ENCODE measurements at regions not wholly inside any gene's neighbourhood (a gene's known extent, or its start where the extent isn't known, plus 50 kb on each side); places are given as distances from the start of the nearest gene placed in this dataset.

DNA sequence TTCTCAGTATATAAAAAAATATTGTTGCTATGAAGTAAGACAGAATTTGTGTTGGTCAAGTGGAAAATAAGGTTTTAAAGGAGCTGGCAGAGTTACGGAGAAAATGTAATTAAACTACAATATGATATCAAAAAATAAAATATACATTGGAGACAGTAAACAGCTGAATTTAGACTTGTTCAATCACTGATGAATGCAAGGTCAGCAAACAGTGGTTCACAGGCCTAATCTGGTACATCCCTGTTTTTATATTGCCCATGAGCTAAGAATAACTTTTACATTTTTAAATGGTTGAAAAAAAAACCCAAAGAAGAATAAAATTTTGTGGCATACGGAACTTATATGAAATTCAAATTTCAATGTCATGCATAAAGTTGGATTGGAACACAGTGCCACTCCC lies 131.0 kb upstream of the TRIB2 start:
- H3K4me1 ChIP-seq = peaks cover 0 to 9% (median 0%) of the 10 kb centered on the region in 4 donors
- no peak for DNase-seq (ENCODE audit: low spot score in 2 of 2)
- H3K36me3 ChIP-seq = no peaks in the 10 kb centered on the region
- H3K27ac ChIP-seq = no peak overlapping the region
- WGBS, 2 donors = 88 to 90% methylated on average over 2 of the region's 2 CpGs
- TF ChIP-seq, protein P1, sequence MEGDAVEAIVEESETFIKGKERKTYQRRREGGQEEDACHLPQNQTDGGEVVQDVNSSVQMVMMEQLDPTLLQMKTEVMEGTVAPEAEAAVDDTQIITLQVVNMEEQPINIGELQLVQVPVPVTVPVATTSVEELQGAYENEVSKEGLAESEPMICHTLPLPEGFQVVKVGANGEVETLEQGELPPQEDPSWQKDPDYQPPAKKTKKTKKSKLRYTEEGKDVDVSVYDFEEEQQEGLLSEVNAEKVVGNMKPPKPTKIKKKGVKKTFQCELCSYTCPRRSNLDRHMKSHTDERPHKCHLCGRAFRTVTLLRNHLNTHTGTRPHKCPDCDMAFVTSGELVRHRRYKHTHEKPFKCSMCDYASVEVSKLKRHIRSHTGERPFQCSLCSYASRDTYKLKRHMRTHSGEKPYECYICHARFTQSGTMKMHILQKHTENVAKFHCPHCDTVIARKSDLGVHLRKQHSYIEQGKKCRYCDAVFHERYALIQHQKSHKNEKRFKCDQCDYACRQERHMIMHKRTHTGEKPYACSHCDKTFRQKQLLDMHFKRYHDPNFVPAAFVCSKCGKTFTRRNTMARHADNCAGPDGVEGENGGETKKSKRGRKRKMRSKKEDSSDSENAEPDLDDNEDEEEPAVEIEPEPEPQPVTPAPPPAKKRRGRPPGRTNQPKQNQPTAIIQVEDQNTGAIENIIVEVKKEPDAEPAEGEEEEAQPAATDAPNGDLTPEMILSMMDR (IDR thresholded peaks at IDR 0.05) = no peak
- TF ChIP-seq EP300 (IDR thresholded peaks at IDR 0.05) (no peak), POLR2A (IDR thresholded peaks at IDR 0.05) (no peak)
- H3K4me3 ChIP-seq = no peak overlapping the region
- H3K9me3 ChIP-seq = no peaks in the 10 kb centered on the region
- no peaks in the 10 kb centered on the region for H3K27me3 ChIP-seq

DNA sequence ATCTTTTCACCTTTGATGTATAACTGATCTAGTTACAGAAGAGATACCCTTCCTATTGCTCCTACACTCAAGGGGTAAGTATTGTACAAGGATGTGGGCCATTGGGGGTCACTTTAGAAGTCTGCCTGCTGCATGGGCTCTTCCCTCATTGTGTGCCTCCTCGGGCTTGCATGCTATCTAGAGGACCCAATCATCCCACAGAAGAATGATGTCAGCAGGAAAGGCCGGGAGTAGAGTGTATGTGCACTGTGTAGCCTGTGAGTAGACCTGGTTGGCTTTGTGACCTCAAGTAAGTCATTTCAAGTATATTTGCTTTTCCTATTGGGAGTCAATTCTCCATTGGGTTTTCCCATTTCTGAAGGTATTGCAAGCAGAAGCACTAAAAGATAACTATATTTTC lies 129.5 kb upstream of the TRIB2 start:
- no peak for DNase-seq (ENCODE audit: low spot score in 2 of 2)
- no peak overlapping the region for H3K4me3 ChIP-seq
- H3K4me1 ChIP-seq = peaks cover 0 to 9% (median 0%) of the 10 kb centered on the region in 4 donors
- H3K36me3 ChIP-seq = no peaks in the 10 kb centered on the region
- WGBS, 2 donors = 85 to 93% methylated on average over 2 of the region's 2 CpGs
- H3K27me3 ChIP-seq = no peaks in the 10 kb centered on the region
- TF ChIP-seq EP300 (IDR thresholded peaks at IDR 0.05) (no peak), POLR2A (IDR thresholded peaks at IDR 0.05) (no peak)
- TF ChIP-seq, protein P1 (IDR thresholded peaks at IDR 0.05) = no peak
- H3K9me3 ChIP-seq = no peaks in the 10 kb centered on the region
- no peak overlapping the region for H3K27ac ChIP-seq

DNA sequence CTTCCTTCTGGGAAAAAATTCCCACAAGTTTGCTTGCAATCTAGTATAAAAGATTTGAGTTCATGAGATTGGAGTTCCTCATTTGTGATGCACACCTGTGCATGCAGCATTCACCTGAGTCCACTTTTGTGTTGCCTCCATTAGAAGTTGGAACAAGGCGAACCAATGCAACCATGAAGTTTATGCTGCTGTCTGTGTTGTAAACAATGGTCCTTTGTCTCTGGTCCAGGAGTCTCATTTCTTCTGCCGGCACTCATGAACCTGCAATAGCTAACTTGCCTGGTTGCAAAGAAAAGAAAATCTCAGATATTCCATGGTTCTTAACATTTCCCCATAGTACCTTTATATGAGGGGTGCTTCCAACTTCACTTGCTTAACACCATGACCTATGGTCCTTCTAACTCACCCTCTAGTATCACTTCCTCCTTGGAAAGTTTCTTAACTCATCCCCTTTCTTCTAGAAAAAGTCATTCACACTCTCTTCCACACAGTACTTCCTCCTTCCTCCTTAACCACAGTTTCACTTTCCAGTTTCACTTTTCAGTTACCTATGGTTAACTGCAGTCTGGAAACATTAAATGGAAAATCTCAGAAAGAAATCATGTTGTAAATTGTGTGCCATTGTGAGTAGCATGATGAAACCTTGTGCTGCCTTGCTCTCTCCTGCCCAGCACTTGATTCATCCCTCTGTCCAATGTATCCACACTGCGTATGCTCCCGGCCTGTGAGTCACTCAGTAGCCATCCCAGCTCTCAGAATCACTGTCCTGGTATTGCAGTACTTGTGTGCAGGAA lies 128.8 kb upstream of the TRIB2 start:
- peaks cover 0 to 9% (median 0%) of the 10 kb centered on the region in 4 donors for H3K4me1 ChIP-seq
- WGBS, 2 donors = 63 to 67% methylated on average over 4 of the region's 4 CpGs
- no peak overlapping the region for H3K4me3 ChIP-seq
- TF ChIP-seq EP300 (IDR thresholded peaks at IDR 0.05) = peak in 1 of 2 donors; percentile 55
- TF ChIP-seq, protein P1 (IDR thresholded peaks at IDR 0.05) = no peak
- no peaks in the 10 kb centered on the region for H3K9me3 ChIP-seq
- no peaks in the 10 kb centered on the region for H3K36me3 ChIP-seq
- no peaks in the 10 kb centered on the region for H3K27me3 ChIP-seq
- DNase-seq (ENCODE audit: low spot score in 2 of 2) = no peak
- no peak overlapping the region for H3K27ac ChIP-seq

DNA sequence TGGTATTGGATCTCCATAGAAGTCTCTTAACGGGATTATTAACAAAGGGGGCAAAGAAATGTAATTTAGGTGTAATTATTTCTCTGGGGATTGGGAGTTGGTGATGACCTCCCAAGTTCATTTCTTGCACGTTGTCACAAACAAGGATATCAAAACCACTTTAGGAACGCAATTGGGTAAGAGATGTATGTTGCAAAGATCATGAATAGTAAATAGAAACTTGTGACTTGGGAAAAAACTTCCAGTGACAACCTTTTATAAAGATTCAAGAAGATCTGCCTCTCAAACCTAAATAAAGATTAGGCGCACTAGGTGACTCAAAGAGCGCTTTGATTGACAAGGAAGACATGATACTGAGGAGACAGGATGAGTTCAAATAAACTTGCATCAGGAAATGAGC lies 127.8 kb upstream of the TRIB2 start:
- no peaks in the 10 kb centered on the region for H3K9me3 ChIP-seq
- no peak for TF ChIP-seq POLR2A (IDR thresholded peaks at IDR 0.05)
- TF ChIP-seq, protein P1 (IDR thresholded peaks at IDR 0.05) = no peak
- no peak for TF ChIP-seq EP300 (IDR thresholded peaks at IDR 0.05)
- DNase-seq (ENCODE audit: low spot score in 2 of 2) = no peak
- no peak overlapping the region for H3K4me3 ChIP-seq
- 91 to 93% methylated on average over 5 of the region's 5 CpGs for WGBS, 2 donors
- no peaks in the 10 kb centered on the region for H3K36me3 ChIP-seq
- peaks cover 0 to 9% (median 0%) of the 10 kb centered on the region in 4 donors for H3K4me1 ChIP-seq
- no peaks in the 10 kb centered on the region for H3K27me3 ChIP-seq
- H3K27ac ChIP-seq = no peak overlapping the region

DNA sequence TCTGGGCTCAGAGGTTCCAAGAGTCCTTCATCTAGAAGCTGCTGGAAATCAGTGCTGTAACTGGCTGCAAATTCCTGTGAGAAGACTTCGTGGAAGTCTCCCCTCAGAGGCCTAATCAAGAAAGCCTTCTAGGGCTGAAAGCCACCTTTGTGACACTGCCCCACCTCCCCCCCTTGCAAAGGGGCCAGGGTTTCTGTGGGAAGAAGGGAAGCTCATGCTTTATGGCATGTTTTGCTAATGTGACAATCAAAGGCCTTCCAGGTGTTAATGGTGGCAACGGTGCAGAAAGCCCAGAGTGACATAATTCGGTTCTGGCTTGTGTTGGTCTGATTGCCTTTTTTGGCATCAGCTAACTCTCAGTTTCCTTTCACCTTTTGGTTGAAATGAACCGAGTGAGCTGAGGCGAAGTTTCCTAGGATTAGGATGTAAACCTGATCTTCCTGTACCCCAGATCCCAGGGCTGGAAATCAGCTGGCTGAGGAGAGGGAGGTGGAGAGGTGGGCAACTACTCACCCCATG lies 126.9 kb upstream of the TRIB2 start:
- H3K27me3 ChIP-seq = no peaks in the 10 kb centered on the region
- TF ChIP-seq, protein P1 (IDR thresholded peaks at IDR 0.05) = no peak
- TF ChIP-seq EP300 (IDR thresholded peaks at IDR 0.05) = no peak
- TF ChIP-seq POLR2A (IDR thresholded peaks at IDR 0.05) = no peak
- H3K4me1 ChIP-seq = peaks cover 0 to 9% (median 0%) of the 10 kb centered on the region in 4 donors
- no peak overlapping the region for H3K4me3 ChIP-seq
- no peaks in the 10 kb centered on the region for H3K9me3 ChIP-seq
- WGBS, 2 donors = 52 to 76% methylated on average over 5 of the region's 5 CpGs
- DNase-seq (ENCODE audit: low spot score in 2 of 2) = no peak
- H3K27ac ChIP-seq = no peak overlapping the region
- H3K36me3 ChIP-seq = no peaks in the 10 kb centered on the region

Measured in tibial nerve (tissue), 4 donors.